Heart left ventricle (tissue), 16 donors: ENCODE measurements at regions not wholly inside any gene's neighbourhood (a gene's known extent, or its start where the extent isn't known, plus 50 kb on each side); places are given as distances from the start of the nearest gene placed in this dataset.

Experiments
- ATAC-seq, 4 donors: fragments of 200-7000 bp; cut with Tn5 transposase; one replicate each; pipeline ENCODE4 v1.9.1; 2020 to 2022; ENCODE audit warnings: moderate library complexity in 4 of 4, mild to moderate bottlenecking in 3 of 4, moderate number of reproducible peaks in 1 of 4
- DNase-seq, 5 donors: peaks; one replicate each; pipeline ENCODE4 v3.0.0-alpha.2; 2020
- H3K27ac ChIP-seq, 12 donors: fragments of 200-600 bp; sonication (generic) in 4 of 12; one replicate each; pipeline versions ENCODE4 v1.5.0 to v1.8.0; 2016 to 2022; ENCODE audit warnings: mild to moderate bottlenecking in 2 of 12
- H3K27me3 ChIP-seq, 9 donors: fragments of 200-600 bp; sonication (generic) in 2 of 9; one replicate each; pipeline versions ENCODE4 v1.5.1 to v1.8.0; 2016 to 2022; ENCODE audit warnings: mild to moderate bottlenecking in 3 of 9
- H3K36me3 ChIP-seq, 9 donors: fragments of 200-600 bp; sonication (generic) in 2 of 9; one replicate each; pipeline versions ENCODE4 v1.5.0 to v1.8.0; 2018 to 2022; ENCODE audit warnings: mild to moderate bottlenecking in 2 of 9
- H3K4me1 ChIP-seq, 12 donors: fragments of 200-600 bp; sonication (generic) in 4 of 12; one replicate each; pipeline versions ENCODE4 v1.5.0 to v1.8.0; 2016 to 2022; ENCODE audit warnings: mild to moderate bottlenecking in 3 of 12
- H3K4me3 ChIP-seq, 12 donors: fragments of 200-600 bp; sonication (generic) in 4 of 12; one replicate each; pipeline versions ENCODE4 v1.5.0 to v1.8.0; 2017 to 2022; ENCODE audit warnings: mild to moderate bottlenecking in 9 of 12, moderate library complexity in 4 of 12
- H3K9me3 ChIP-seq, 12 donors: fragments of 200-600 bp; sonication (generic) in 4 of 12; one replicate each; pipeline versions ENCODE4 v1.5.0 to v1.8.0; 2016 to 2022; ENCODE audit warnings: mild to moderate bottlenecking in 1 of 12
- POLR2A ChIP-seq, 2 donors: fragments of 450-650 bp; IDR thresholded peaks; one replicate each; pipeline ENCODE4 v1.6.1; 2017; ENCODE audit warnings: antibody characterized with exemption in 2 of 2, mild to moderate bottlenecking in 2 of 2, moderate library complexity in 2 of 2
- WGBS, 4 donors: extraction: QIAGEN DNeasy Blood & Tissue Kit in 2 of 4; methylation state at CpG; one replicate each; pipeline versions ENCODE4 v1.1.5 to v1.1.7; 2013 to 2018; 5-methylcytosine and 5-hydroxymethylcytosine counted together
- intact Hi-C, 10 donors: fragments of 100-400 bp; cut with DNase I; formaldehyde crosslinking; loops; one replicate each; pipeline versions ENCODE4 v1.11.1 to v1.14.2; 2022
- TF ChIP-seq, protein P1 (sequence below), 12 donors: fragments of 200-600 bp; sonication (generic) in 4 of 12; IDR thresholded peaks; one replicate each; pipeline versions ENCODE4 v1.5.0 to v1.8.0; 2018 to 2022; ENCODE audit warnings: antibody characterized with exemption in 12 of 12, mild to moderate bottlenecking in 5 of 12
- donor health status: ischemic (EF 13 %, LVEDD 7.1; RV severe dilation, severe dysfunction).
- donor health status: healthy with polysubstance abuse.
- donor health status: DM: no; HTN: yes; CAD: no.
- donor health status: DM: no; HTN: no; CAD: no.
- donor health status: ischemic (EF 25% LVEDD 6.9; RV normal size, moderate dysfunction).
- donor health status: ischemic (EF 25% LVEDD 5.7; RV mildly dilated, moderate dysfunction).
- donor health status: healthy.
- donor health status: DM: yes; HTN: yes; CAD: no.
- donor health status: ischemic (EF 35%, LVEDD 5.7; RV mildly dilated, moderate dysfunction).
- donor health status: nonischemic (EF 11% LVEDD 7.7; RV severe dilation, severe dysfunction).
- donor health status: DM: yes; HTN: yes; CAD: no.
- donor health status: PGD.
- donor health status: ischemic (EF 29% LVEDD 5.4; RV normal size, mild dysfunction).
- donor health status: nonischemic (EF 23%, LVEDD 6.1; RV moderate dilation, normal function).

DNA sequence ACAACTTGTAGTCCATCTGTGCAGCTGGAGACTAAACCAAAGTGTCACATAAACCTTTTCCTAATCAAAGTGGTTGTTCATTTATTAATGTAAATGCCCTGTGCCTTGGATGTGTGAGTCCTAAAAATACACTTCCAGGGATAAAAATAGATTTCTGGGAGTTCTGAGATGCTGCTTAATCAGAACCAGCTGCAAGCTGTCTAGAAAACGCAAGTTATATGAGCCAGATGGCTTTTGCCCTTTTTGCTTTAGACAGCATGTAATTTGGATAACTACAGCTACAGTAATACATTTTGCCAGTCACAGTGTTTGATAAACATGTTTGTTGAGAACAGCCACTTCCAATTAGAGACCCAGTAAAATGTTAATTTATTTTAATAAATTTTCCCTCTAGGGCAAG, 185.1 kb upstream of the PRPS1L1 start:
- Histone ChIP-seq H3K4me3 (no peak overlapping the region), H3K4me1 (peaks cover 0 to 26% (median 11%) of the 10 kb centered on the region in 12 donors), H3K36me3 (no peaks in the 10 kb centered on the region), H3K27me3 (no peaks in the 10 kb centered on the region), H3K9me3 (peaks cover 0 to 2% (median 0%) of the 10 kb centered on the region in 12 donors), H3K27ac (peak overlapping the region in 9 of 12 donors; percentile 6 to 61 (median 53))
- intact Hi-C loops: loop anchor here in 3 of 10 donors (5.0 to 10.0 kb wide), 4 partner anchors 112 to 130 kb away; no protein-coding TSS in a partner anchor
- peak in 1 of 5 donors; percentile 16 for DNase-seq
- WGBS, 4 donors: 9 to 30% (median 25%) methylated on average over 1 of the region's 1 CpG
- TF ChIP-seq, protein P1, sequence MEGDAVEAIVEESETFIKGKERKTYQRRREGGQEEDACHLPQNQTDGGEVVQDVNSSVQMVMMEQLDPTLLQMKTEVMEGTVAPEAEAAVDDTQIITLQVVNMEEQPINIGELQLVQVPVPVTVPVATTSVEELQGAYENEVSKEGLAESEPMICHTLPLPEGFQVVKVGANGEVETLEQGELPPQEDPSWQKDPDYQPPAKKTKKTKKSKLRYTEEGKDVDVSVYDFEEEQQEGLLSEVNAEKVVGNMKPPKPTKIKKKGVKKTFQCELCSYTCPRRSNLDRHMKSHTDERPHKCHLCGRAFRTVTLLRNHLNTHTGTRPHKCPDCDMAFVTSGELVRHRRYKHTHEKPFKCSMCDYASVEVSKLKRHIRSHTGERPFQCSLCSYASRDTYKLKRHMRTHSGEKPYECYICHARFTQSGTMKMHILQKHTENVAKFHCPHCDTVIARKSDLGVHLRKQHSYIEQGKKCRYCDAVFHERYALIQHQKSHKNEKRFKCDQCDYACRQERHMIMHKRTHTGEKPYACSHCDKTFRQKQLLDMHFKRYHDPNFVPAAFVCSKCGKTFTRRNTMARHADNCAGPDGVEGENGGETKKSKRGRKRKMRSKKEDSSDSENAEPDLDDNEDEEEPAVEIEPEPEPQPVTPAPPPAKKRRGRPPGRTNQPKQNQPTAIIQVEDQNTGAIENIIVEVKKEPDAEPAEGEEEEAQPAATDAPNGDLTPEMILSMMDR (IDR thresholded peaks at IDR 0.05): no peak
- TF ChIP-seq POLR2A (IDR thresholded peaks at IDR 0.05): no peak
- ATAC-seq: peak; percentile 51 to 87 (median 78)

DNA sequence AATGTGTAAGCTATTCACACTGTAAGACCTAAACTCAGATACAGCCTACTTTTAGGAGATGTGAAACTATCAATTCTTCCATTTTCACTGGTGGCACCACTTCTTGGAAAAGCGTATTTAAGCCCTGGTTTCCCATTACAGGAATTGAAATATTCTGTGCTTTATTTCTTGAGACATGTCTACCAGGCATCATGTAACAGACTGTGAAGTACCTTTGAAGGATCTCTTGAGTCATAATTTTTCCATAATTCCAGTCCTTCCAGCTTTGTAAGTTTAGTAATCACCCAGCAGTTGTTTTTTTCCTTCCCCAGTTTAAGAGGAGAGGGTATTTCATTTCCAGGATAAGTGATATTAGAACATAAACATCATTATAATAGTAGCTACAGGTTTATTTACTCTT, 186.0 kb upstream of the PRPS1L1 start:
- intact Hi-C loops: loop anchor here in 3 of 10 donors (5.0 to 10.0 kb wide), 4 partner anchors 111 to 129 kb away; no protein-coding TSS in a partner anchor
- 92 to 94% (median 93%) methylated on average over 1 of the region's 1 CpG for WGBS, 4 donors
- DNase-seq: no peak
- ATAC-seq: no peak
- no peak for TF ChIP-seq POLR2A (IDR thresholded peaks at IDR 0.05)
- TF ChIP-seq, protein P1 (IDR thresholded peaks at IDR 0.05): no peak
- H3K9me3 ChIP-seq: peaks cover 0 to 4% (median 0%) of the 10 kb centered on the region in 12 donors
- peak overlapping the region in 5 of 12 donors; percentile 47 to 61 (median 56) for H3K27ac ChIP-seq
- H3K4me1 ChIP-seq: peaks cover 0 to 26% (median 11%) of the 10 kb centered on the region in 12 donors
- no peaks in the 10 kb centered on the region for H3K36me3 ChIP-seq
- H3K27me3 ChIP-seq: no peaks in the 10 kb centered on the region
- H3K4me3 ChIP-seq: no peak overlapping the region

DNA sequence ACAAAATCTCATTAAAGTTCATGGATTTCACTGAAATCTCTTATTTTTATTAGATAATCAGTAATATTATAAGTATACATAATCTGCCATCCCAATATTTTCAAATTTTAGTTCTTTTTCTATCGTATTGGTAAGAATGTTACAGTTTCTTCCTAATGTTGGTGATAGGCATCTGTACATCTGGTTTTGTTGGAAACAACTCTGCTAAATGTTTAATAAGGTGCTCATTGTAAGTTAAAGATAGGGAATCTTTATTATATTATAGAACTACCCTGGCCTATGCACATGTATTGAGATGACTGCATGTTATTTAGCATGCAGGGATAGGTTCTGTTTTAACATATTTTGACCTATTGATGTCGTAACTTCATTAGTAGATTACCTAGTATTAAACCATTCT, 188.6 kb upstream of the PRPS1L1 start:
- ATAC-seq: no peak
- WGBS, 4 donors: 94 to 99% (median 97%) methylated on average over 2 of the region's 2 CpGs
- DNase-seq: no peak
- Histone ChIP-seq H3K27ac (no peak overlapping the region), H3K27me3 (no peaks in the 10 kb centered on the region), H3K4me3 (no peak overlapping the region), H3K4me1 (peaks cover 0 to 27% (median 9%) of the 10 kb centered on the region in 12 donors), H3K9me3 (peaks cover 0 to 4% (median 0%) of the 10 kb centered on the region in 12 donors), H3K36me3 (no peaks in the 10 kb centered on the region)
- TF ChIP-seq, protein P1 (IDR thresholded peaks at IDR 0.05): no peak
- no peak for TF ChIP-seq POLR2A (IDR thresholded peaks at IDR 0.05)
- intact Hi-C loops: loop anchor here in 2 of 10 donors (10.0 kb wide), 2 partner anchors 109 to 131 kb away; no protein-coding TSS in a partner anchor

DNA sequence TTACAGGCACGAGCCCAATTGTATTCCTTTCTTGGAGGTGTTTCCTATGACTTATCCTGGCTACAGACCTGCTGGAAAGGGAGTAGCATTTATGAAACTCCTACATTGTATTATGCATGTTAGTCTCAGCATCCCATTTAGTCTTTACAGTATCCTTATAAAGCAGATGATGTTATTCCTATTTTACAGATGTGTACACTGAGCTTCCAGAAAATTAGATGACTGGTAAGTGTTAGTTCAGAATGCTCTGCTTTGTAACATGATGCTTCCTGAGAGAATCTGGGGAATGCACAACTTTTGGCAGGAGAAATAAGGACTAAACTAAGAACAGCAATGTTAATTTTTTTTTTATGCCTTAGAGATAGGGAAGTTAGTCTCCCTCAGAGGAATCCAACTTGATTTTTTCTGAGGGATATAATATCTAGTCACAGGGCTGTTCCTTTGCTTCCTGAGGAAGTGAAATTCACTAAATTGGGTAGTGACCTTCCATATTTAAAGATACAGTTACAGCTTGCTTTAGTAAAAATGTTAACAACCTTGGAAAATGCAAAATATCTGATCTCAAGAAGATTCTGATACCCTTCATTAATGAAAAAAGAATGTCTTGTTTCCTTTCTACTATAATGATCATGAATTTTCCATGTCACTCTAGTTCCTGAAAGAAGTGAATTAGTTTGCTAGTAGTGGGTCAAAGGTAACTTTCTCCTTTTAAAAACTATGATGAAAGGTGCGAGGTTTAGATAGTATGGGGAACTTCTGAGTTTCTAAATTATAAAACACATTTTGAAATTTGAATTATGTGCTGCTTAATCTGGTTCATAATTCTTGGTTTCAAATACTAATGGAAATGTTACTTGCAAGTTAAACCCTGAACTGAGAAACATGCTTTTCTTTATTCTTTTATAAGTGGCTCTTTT, 194.0 kb upstream of the PRPS1L1 start:
- Histone ChIP-seq H3K27ac (peak overlapping the region in 4 of 12 donors; percentile 2 to 57 (median 11)), H3K36me3 (no peaks in the 10 kb centered on the region)
- intact Hi-C loops: loop anchor here in 3 of 10 donors (5.0 to 10.0 kb wide), 4 partner anchors 71 to 113 kb away; no protein-coding TSS in a partner anchor

More for the DNA sequence above, 194.0 kb upstream of the PRPS1L1 start:
- TF ChIP-seq, protein P1 (IDR thresholded peaks at IDR 0.05): no peak
- TF ChIP-seq POLR2A (IDR thresholded peaks at IDR 0.05): no peak
- H3K9me3 ChIP-seq: peaks cover 0 to 4% (median 0%) of the 10 kb centered on the region in 12 donors
- 46 to 64% (median 54%) methylated on average over 2 of the region's 2 CpGs for WGBS, 4 donors
- H3K4me1 ChIP-seq: peaks cover 0 to 60% (median 7%) of the 10 kb centered on the region in 12 donors
- ATAC-seq (peak in 3 of 4 donors; percentile 27 to 50 (median 43)), DNase-seq (no peak)
- no peaks in the 10 kb centered on the region for H3K27me3 ChIP-seq
- H3K4me3 ChIP-seq: no peak overlapping the region
